Hepatocyte (in vitro differentiated cells): ENCODE measurements at regions not wholly inside any gene's neighbourhood (a gene's known extent, or its start where the extent isn't known, plus 50 kb on each side); places are given as distances from the start of the nearest gene placed in this dataset.

Source experiments
- DNase-seq: peaks from one replicate; pipeline ENCODE4 v3.0.0-alpha.2; 2016; ENCODE audit warnings: low spot score
- H2AFZ ChIP-seq: fragments of 200-600 bp; sonication (generic); 2 replicates; pipeline ENCODE4 v1.6.0; 2016; ENCODE audit warnings: antibody characterized with exemption, mild to moderate bottlenecking
- H3K27ac ChIP-seq: fragments of 200-600 bp; sonication (generic); 2 replicates; pipeline ENCODE4 v1.5.1; 2016; ENCODE audit warnings: mild to moderate bottlenecking
- H3K27me3 ChIP-seq: fragments of 200-600 bp; sonication (generic); 2 replicates; pipeline ENCODE4 v1.6.1; 2016
- H3K36me3 ChIP-seq: fragments of 200-600 bp; sonication (generic); replicated peaks from 2 replicates; pipeline ENCODE4 v1.5.1; 2016; ENCODE audit warnings: low read depth; ENCODE audit not compliant: insufficient read depth
- H3K4me1 ChIP-seq: fragments of 200-600 bp; sonication (generic); 2 replicates; pipeline ENCODE4 v1.5.1; 2016; ENCODE audit warnings: mild to moderate bottlenecking, moderate library complexity; ENCODE audit not compliant: insufficient read depth
- H3K4me2 ChIP-seq: fragments of 200-600 bp; sonication (generic); 2 replicates; pipeline ENCODE4 v1.6.0; 2016
- H3K4me3 ChIP-seq: fragments of 200-600 bp; sonication (generic); 2 replicates; pipeline ENCODE4 v1.5.1; 2016; ENCODE audit warnings: mild to moderate bottlenecking
- H3K79me2 ChIP-seq: fragments of 200-600 bp; sonication (generic); 2 replicates; pipeline ENCODE4 v1.6.0; 2017; ENCODE audit warnings: mild to moderate bottlenecking
- H3K9me2 ChIP-seq: fragments of 200-600 bp; sonication (generic); replicated peaks from 2 replicates; pipeline ENCODE4 v1.6.0; 2017; ENCODE audit warnings: mild to moderate bottlenecking; ENCODE audit not compliant: insufficient read depth
- H3K9me3 ChIP-seq: fragments of 200-600 bp; sonication (generic); 2 replicates; pipeline ENCODE4 v1.5.1; 2016; ENCODE audit warnings: low read depth, mild to moderate bottlenecking
- H4K20me1 ChIP-seq: fragments of 200-600 bp; sonication (generic); 2 replicates; pipeline ENCODE4 v1.6.0; 2016; ENCODE audit warnings: mild to moderate bottlenecking; ENCODE audit not compliant: insufficient read depth, poor library complexity, severe bottlenecking
- CTCF ChIP-seq: fragments of 200-600 bp; sonication (generic); IDR thresholded peaks from 2 replicates; pipeline ENCODE4 v1.5.1; 2016; ENCODE audit warnings: antibody characterized with exemption, mild to moderate bottlenecking; ENCODE audit not compliant: poor library complexity
- EZH2 ChIP-seq: fragments of 200-600 bp; sonication (generic); IDR thresholded peaks from 2 replicates; pipeline ENCODE4 v1.6.1; 2016; ENCODE audit warnings: antibody characterized with exemption, mild to moderate bottlenecking, borderline replicate concordance
- EZH2phosphoT487 ChIP-seq: fragments of 200-600 bp; sonication (generic); IDR thresholded peaks from one replicate; pipeline ENCODE4 v1.6.1; 2018; ENCODE audit warnings: antibody characterized with exemption, mild to moderate bottlenecking, low read depth, moderate library complexity; ENCODE audit not compliant: unreplicated experiment, severe bottlenecking
- WGBS: methylation state at CpG from one replicate; pipeline ENCODE4 v1.1.6; 2016; ENCODE audit warnings: low lambda C conversion rate; ENCODE audit errors: missing lambda C conversion rate; 5-methylcytosine and 5-hydroxymethylcytosine counted together

- Histone ChIP-seq H3K27me3 (no peaks in the 10 kb centered on the region), H4K20me1 (no peaks in the 10 kb centered on the region), H3K4me1 (no peaks in the 10 kb centered on the region), H3K27ac (no peak overlapping the region), H3K4me3 (no peak overlapping the region), H3K79me2 (no peaks in the 10 kb centered on the region), H3K36me3 (no peaks in the 10 kb centered on the region), H3K9me3 (no peaks in the 10 kb centered on the region), H3K4me2 (no peak overlapping the region), H2AFZ (no peak overlapping the region), H3K9me2 (no peaks in the 10 kb centered on the region)
- no peak for TF ChIP-seq EZH2
- TF ChIP-seq CTCF, result no peak
- TF ChIP-seq EZH2phosphoT487, result no peak
- 96% methylated on average over 1 of the region's 1 CpG for WGBS
- no peak for DNase-seq
Observed at GRCh38 chr4:179618966-179619365, 2176.7 kb upstream of the AGA start.

- Histone ChIP-seq H3K9me2 (no peaks in the 10 kb centered on the region), H3K27me3 (no peaks in the 10 kb centered on the region), H3K36me3 (no peaks in the 10 kb centered on the region), H3K79me2 (no peaks in the 10 kb centered on the region), H4K20me1 (no peaks in the 10 kb centered on the region), H2AFZ (no peak overlapping the region), H3K9me3 (no peaks in the 10 kb centered on the region), H3K4me3 (no peak overlapping the region), H3K4me2 (no peak overlapping the region), H3K27ac (no peak overlapping the region), H3K4me1 (no peaks in the 10 kb centered on the region)
- DNase-seq, result peak; percentile 12
- 77% methylated on average over 4 of the region's 4 CpGs for WGBS
- TF ChIP-seq EZH2phosphoT487 (no peak), EZH2 (no peak), CTCF (no peak)
Observed at GRCh38 chr4:179624768-179625181, 2182.5 kb upstream of the AGA start.

- Histone ChIP-seq H4K20me1 (no peaks in the 10 kb centered on the region), H3K9me2 (no peaks in the 10 kb centered on the region), H3K4me1 (no peaks in the 10 kb centered on the region), H3K4me3 (no peak overlapping the region), H3K79me2 (no peaks in the 10 kb centered on the region), H3K27me3 (no peaks in the 10 kb centered on the region), H3K9me3 (no peaks in the 10 kb centered on the region), H3K27ac (no peak overlapping the region), H3K36me3 (no peaks in the 10 kb centered on the region), H2AFZ (no peak overlapping the region), H3K4me2 (no peak overlapping the region)
- WGBS, result 50% methylated on average over 1 of the region's 1 CpG
- no peak for TF ChIP-seq EZH2phosphoT487
- no peak for TF ChIP-seq CTCF
- no peak for TF ChIP-seq EZH2
- DNase-seq, result no peak
Observed at GRCh38 chr4:179625406-179625805, 2183.2 kb upstream of the AGA start.

- H4K20me1 ChIP-seq, result no peaks in the 10 kb centered on the region
- H3K4me2 ChIP-seq, result no peak overlapping the region
- no peak overlapping the region for H3K4me3 ChIP-seq
- H3K27me3 ChIP-seq, result no peaks in the 10 kb centered on the region
- H3K4me1 ChIP-seq, result no peaks in the 10 kb centered on the region
- no peak overlapping the region for H2AFZ ChIP-seq
- WGBS, result 76% methylated on average over 3 of the region's 3 CpGs
- no peaks in the 10 kb centered on the region for H3K9me3 ChIP-seq
- no peaks in the 10 kb centered on the region for H3K9me2 ChIP-seq
- no peak for TF ChIP-seq EZH2
- no peak for TF ChIP-seq EZH2phosphoT487
- no peak for TF ChIP-seq CTCF
- no peak overlapping the region for H3K27ac ChIP-seq
- DNase-seq, result no peak
- H3K36me3 ChIP-seq, result no peaks in the 10 kb centered on the region
- H3K79me2 ChIP-seq, result no peaks in the 10 kb centered on the region
Observed at GRCh38 chr4:179626687-179627086, 2184.4 kb upstream of the AGA start.
